ENCODE measurements at regions not wholly inside any gene's neighbourhood (a gene's known extent, or its start where the extent isn't known, plus 50 kb on each side); places are given as distances from the start of the nearest gene placed in this dataset.

GRCh38 chr5:159657298-159657697 is 259.0 kb upstream of the ADRA1B start:
- TF ChIP-seq, protein P1, sequence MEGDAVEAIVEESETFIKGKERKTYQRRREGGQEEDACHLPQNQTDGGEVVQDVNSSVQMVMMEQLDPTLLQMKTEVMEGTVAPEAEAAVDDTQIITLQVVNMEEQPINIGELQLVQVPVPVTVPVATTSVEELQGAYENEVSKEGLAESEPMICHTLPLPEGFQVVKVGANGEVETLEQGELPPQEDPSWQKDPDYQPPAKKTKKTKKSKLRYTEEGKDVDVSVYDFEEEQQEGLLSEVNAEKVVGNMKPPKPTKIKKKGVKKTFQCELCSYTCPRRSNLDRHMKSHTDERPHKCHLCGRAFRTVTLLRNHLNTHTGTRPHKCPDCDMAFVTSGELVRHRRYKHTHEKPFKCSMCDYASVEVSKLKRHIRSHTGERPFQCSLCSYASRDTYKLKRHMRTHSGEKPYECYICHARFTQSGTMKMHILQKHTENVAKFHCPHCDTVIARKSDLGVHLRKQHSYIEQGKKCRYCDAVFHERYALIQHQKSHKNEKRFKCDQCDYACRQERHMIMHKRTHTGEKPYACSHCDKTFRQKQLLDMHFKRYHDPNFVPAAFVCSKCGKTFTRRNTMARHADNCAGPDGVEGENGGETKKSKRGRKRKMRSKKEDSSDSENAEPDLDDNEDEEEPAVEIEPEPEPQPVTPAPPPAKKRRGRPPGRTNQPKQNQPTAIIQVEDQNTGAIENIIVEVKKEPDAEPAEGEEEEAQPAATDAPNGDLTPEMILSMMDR (IDR thresholded peaks at IDR 0.05): no peak

- TF ChIP-seq, protein P1 (IDR thresholded peaks at IDR 0.05): no peak
Measured at GRCh38 chr5:159657771-159658170, 258.5 kb upstream of the ADRA1B start.

DNA sequence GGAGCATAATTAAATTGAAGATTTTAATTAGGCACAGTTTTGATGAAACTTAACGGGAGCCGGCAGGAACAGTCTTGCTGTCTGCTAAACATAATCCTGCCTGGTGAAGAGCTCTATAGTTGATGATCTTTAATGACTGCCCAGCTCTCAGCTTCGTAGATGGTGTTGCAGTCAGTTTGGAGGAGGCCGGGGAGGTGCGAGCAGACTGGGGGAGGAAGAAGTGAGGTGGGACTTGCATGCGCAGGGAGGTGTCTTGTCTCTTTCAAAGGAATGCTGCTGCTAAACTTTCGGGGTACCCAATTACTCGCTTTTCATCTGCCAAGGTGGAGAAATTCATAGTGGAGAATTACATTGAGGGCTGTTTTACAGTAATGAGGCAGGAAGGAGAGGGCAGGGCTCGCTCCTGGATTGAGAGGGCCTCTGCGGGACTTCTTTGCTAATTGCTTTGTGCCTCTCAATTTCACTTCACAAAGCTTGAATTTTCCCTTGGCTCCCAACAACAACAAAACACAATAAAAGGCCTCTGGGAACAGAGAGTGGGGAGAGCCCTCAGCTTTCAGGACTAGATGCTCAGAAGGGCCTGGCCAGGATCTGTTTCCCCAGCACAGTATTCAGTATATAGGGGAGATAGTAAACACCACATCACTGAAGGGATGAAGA is 257.9 kb upstream of the ADRA1B start:
- TF ChIP-seq, protein P1 (IDR thresholded peaks at IDR 0.05): no peak

DNA sequence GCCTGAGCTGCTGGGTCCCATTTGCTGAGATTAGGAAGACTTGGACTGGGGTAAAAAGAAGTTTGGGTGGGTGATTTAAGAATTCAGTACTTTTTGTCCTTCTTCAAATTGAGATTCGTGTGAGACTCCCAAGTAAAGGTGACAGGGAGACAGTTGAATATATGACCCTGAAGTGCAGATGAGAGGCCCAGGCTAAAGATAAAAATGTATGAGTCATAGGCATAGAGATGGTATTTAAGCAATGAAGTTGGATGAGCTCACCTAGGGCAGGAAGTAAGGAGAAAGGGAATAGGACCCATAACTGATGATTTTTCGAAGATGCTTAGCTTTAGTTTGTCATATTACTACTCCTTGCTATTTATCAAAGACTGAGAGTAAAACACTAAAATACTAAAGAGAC is 255.9 kb upstream of the ADRA1B start:
- TF ChIP-seq, protein P1 (IDR thresholded peaks at IDR 0.05): no peak

DNA sequence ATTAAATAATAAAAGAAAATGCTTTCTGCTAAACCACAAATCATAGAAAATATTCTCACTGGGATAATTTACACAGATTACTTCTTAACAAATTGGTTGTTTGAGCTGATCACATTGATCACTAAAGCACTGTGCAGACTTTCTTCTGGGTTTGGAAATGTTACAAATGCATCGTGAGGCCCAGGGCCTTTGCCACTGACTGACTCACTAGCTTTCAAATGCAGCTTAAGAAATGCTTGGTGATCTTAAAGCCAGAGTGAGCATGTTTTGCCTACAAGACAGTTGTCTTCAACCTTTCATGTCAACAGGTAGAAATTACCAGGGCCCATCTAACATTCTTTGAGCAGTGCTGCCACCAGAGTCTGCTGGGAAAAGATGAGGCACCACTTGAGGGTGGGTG is 252.3 kb upstream of the ADRA1B start:
- TF ChIP-seq, protein P1 (IDR thresholded peaks at IDR 0.05): no peak

GRCh38 chr5:159667286-159667685 is 249.0 kb upstream of the ADRA1B start:
- TF ChIP-seq, protein P1 (IDR thresholded peaks at IDR 0.05): no peak

- TF ChIP-seq, protein P1 (IDR thresholded peaks at IDR 0.05): no peak
Measured at GRCh38 chr5:159668556-159668955, 247.7 kb upstream of the ADRA1B start.

DNA sequence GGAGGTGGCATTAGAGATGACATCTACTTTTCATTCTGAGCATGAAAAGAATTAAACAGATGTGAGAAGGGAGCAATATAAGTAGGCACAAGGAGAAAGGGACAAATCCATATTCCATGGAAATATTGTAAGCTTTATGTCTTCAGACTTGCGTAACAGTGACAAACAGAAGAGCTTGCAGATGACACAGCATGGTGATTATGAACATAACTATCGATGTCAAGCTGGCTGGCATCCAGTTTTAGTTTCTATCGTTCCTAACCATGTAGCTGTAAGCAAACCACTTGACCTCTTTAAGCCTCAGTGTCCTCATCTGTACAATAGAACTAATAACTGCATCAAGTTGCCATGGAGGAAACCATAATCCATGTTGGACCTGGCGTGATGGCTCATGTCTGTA is 246.7 kb upstream of the ADRA1B start:
- TF ChIP-seq, protein P1 (IDR thresholded peaks at IDR 0.05): no peak

All from LNCAP (cell line).